ENCODE measurements at regions not wholly inside any gene's neighbourhood (a gene's known extent, or its start where the extent isn't known, plus 50 kb on each side); places are given as distances from the start of the nearest gene placed in this dataset.

DNA sequence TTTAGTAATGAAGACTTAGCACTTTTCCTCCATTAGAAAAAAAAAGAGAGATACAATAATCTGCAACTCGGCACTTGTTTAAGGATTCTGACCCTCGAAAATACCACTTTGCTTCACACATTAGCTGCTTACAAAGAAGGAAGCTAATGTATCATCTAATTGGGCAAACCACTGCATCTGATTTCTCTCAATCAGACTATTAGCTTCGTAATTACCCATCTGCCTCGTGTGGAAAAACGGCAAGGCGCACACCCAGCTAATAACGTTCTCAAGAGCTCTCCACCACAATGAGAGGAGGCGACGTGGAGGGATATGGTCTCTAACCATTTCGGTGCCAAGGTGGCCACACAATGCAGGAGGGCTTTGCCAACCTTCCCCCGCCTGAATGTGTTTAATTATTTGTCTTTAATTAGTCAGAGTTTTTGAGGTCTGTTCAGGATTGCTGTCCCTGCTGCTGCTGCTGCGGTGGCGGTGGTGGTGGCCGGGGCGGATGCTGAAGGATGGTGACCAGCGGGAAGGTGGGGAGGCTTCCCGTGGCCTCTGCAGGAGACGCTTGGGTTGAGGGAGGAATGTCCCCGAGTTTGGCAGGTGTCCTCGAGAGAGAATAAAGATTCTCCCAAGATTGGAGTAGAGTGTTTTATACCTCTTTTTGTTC lies 374.5 kb downstream of the RPS6KC1 start:
- POLR2A ChIA-PET, result no interaction called here
- CTCF ChIA-PET, result no interaction called here
- ATAC-seq (no peak), DNase-seq (ENCODE audit: low spot score) (no peak)
- Mint-ChIP-seq H3K27ac (no peak overlapping the region), H3K9me3 (no peaks in the 10 kb centered on the region), H3K36me3 (no peaks in the 10 kb centered on the region), H3K4me1 (0 out of 2 replicates have a peak, but pooled peaks cover 2% of the 10 kb centered on the region), H3K4me3 (no peak overlapping the region), H3K27me3 (ENCODE audit: low read depth) (no peaks in the 10 kb centered on the region)
- TF ChIP-seq, protein P1, sequence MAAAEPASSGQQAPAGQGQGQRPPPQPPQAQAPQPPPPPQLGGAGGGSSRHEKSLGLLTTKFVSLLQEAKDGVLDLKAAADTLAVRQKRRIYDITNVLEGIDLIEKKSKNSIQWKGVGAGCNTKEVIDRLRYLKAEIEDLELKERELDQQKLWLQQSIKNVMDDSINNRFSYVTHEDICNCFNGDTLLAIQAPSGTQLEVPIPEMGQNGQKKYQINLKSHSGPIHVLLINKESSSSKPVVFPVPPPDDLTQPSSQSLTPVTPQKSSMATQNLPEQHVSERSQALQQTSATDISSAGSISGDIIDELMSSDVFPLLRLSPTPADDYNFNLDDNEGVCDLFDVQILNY (CRISPR knock-in tag; IDR thresholded peaks at IDR 0.05), result no peak

DNA sequence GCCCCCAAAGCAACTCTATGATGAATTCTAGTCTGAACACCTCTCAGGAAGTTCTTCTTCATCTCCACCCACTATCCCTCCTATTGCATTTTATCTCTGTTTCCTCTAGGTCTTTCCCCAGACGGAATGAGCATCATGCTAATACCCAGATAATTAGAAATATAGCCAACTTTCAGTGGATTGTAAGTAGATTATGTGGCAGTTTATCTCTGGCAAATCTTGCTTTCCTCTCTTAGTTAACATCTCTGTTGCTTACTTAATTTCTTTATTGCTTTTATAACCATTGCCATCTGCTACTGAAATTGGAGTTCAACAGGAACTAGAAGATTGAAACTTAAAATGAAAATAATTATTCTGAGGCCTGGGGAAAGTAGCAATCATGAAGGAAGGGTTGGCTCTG lies 378.6 kb downstream of the RPS6KC1 start:
- ATAC-seq (no peak), DNase-seq (ENCODE audit: low spot score) (no peak)
- Mint-ChIP-seq H3K9me3 (no peaks in the 10 kb centered on the region), H3K4me3 (no peak overlapping the region), H3K27ac (no peak overlapping the region), H3K4me1 (no peaks in the 10 kb centered on the region), H3K36me3 (no peaks in the 10 kb centered on the region), H3K27me3 (ENCODE audit: low read depth) (no peaks in the 10 kb centered on the region)
- ChIA-PET POLR2A (no interaction called here), CTCF (no interaction called here)
- TF ChIP-seq, protein P2, sequence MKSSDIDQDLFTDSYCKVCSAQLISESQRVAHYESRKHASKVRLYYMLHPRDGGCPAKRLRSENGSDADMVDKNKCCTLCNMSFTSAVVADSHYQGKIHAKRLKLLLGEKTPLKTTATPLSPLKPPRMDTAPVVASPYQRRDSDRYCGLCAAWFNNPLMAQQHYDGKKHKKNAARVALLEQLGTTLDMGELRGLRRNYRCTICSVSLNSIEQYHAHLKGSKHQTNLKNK (CRISPR knock-in tag; IDR thresholded peaks at IDR 0.05), result no peak
- no peak for TF ChIP-seq GABPB1 (CRISPR knock-in tag; IDR thresholded peaks at IDR 0.05)
- no peak for TF ChIP-seq SMAD4 (CRISPR knock-in tag; IDR thresholded peaks at IDR 0.05)
- TF ChIP-seq, protein P1 (CRISPR knock-in tag; IDR thresholded peaks at IDR 0.05), result no peak
- TF ChIP-seq, protein P3, sequence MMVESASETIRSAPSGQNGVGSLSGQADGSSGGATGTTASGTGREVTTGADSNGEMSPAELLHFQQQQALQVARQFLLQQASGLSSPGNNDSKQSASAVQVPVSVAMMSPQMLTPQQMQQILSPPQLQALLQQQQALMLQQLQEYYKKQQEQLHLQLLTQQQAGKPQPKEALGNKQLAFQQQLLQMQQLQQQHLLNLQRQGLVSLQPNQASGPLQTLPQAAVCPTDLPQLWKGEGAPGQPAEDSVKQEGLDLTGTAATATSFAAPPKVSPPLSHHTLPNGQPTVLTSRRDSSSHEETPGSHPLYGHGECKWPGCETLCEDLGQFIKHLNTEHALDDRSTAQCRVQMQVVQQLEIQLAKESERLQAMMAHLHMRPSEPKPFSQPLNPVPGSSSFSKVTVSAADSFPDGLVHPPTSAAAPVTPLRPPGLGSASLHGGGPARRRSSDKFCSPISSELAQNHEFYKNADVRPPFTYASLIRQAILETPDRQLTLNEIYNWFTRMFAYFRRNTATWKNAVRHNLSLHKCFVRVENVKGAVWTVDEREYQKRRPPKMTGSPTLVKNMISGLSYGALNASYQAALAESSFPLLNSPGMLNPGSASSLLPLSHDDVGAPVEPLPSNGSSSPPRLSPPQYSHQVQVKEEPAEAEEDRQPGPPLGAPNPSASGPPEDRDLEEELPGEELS (CRISPR knock-in tag; IDR thresholded peaks at IDR 0.05), result no peak
- TF ChIP-seq FOXK1 (CRISPR knock-in tag; IDR thresholded peaks at IDR 0.05), result no peak
- no peak for TF ChIP-seq ZNF317 (CRISPR knock-in tag; IDR thresholded peaks at IDR 0.05; ENCODE audit: borderline replicate concordance, low read depth)
- TF ChIP-seq ZNF121 (CRISPR knock-in tag; IDR thresholded peaks at IDR 0.05), result no peak
- TF ChIP-seq, protein P4, sequence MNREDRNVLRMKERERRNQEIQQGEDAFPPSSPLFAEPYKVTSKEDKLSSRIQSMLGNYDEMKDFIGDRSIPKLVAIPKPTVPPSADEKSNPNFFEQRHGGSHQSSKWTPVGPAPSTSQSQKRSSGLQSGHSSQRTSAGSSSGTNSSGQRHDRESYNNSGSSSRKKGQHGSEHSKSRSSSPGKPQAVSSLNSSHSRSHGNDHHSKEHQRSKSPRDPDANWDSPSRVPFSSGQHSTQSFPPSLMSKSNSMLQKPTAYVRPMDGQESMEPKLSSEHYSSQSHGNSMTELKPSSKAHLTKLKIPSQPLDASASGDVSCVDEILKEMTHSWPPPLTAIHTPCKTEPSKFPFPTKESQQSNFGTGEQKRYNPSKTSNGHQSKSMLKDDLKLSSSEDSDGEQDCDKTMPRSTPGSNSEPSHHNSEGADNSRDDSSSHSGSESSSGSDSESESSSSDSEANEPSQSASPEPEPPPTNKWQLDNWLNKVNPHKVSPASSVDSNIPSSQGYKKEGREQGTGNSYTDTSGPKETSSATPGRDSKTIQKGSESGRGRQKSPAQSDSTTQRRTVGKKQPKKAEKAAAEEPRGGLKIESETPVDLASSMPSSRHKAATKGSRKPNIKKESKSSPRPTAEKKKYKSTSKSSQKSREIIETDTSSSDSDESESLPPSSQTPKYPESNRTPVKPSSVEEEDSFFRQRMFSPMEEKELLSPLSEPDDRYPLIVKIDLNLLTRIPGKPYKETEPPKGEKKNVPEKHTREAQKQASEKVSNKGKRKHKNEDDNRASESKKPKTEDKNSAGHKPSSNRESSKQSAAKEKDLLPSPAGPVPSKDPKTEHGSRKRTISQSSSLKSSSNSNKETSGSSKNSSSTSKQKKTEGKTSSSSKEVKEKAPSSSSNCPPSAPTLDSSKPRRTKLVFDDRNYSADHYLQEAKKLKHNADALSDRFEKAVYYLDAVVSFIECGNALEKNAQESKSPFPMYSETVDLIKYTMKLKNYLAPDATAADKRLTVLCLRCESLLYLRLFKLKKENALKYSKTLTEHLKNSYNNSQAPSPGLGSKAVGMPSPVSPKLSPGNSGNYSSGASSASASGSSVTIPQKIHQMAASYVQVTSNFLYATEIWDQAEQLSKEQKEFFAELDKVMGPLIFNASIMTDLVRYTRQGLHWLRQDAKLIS (CRISPR knock-in tag; IDR thresholded peaks at IDR 0.05; ENCODE audit: borderline replicate concordance), result no peak
- TF ChIP-seq ZBTB21 (CRISPR knock-in tag; IDR thresholded peaks at IDR 0.05; ENCODE audit: borderline replicate concordance), result no peak

DNA sequence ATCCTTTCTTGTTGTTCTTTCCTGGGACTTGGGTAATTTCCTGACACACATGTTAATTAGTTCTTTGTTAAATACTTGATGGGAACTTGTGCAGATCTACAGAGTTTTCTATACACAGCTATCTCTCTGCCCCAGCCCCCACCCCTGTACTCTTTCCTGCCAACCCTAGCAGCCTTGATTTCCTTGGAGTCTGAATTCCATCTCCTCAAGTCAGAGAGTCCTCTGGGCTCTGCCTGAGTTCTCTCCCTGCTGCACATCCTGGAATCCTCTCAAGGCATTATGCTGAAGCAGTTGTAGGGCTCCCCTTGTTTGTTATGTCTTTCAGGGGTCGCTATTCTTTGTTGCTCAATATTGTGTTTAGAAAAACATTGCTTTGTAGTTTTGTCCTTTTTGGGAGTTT lies 384.7 kb downstream of the RPS6KC1 start:
- ATAC-seq, result peak; percentile 77
- Mint-ChIP-seq H3K4me3 (no peak overlapping the region), H3K27me3 (ENCODE audit: low read depth) (no peaks in the 10 kb centered on the region), H3K36me3 (0 out of 2 replicates have a peak, but pooled peaks cover 3% of the 10 kb centered on the region), H3K27ac (no peak overlapping the region), H3K9me3 (peaks cover 5% of the 10 kb centered on the region), H3K4me1 (peaks cover 7% of the 10 kb centered on the region)
- ChIA-PET POLR2A (no interaction called here), CTCF (no interaction called here)
- no peak for DNase-seq (ENCODE audit: low spot score)
- no peak for TF ChIP-seq ZNF263 (CRISPR knock-in tag; IDR thresholded peaks at IDR 0.05; ENCODE audit: low read depth)
- TF ChIP-seq CREM (CRISPR knock-in tag; IDR thresholded peaks at IDR 0.05), result no peak
- TF ChIP-seq, protein P5, sequence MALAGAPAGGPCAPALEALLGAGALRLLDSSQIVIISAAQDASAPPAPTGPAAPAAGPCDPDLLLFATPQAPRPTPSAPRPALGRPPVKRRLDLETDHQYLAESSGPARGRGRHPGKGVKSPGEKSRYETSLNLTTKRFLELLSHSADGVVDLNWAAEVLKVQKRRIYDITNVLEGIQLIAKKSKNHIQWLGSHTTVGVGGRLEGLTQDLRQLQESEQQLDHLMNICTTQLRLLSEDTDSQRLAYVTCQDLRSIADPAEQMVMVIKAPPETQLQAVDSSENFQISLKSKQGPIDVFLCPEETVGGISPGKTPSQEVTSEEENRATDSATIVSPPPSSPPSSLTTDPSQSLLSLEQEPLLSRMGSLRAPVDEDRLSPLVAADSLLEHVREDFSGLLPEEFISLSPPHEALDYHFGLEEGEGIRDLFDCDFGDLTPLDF (CRISPR knock-in tag; IDR thresholded peaks at IDR 0.05), result no peak
- TF ChIP-seq, protein P6, sequence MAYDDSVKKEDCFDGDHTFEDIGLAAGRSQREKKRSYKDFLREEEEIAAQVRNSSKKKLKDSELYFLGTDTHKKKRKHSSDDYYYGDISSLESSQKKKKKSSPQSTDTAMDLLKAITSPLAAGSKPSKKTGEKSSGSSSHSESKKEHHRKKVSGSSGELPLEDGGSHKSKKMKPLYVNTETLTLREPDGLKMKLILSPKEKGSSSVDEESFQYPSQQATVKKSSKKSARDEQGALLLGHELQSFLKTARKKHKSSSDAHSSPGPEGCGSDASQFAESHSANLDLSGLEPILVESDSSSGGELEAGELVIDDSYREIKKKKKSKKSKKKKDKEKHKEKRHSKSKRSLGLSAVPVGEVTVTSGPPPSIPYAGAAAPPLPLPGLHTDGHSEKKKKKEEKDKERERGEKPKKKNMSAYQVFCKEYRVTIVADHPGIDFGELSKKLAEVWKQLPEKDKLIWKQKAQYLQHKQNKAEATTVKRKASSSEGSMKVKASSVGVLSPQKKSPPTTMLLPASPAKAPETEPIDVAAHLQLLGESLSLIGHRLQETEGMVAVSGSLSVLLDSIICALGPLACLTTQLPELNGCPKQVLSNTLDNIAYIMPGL (CRISPR knock-in tag; IDR thresholded peaks at IDR 0.05), result no peak
- TF ChIP-seq MXD4 (CRISPR knock-in tag; IDR thresholded peaks at IDR 0.05; ENCODE audit: borderline replicate concordance), result no peak
- no peak for TF ChIP-seq JAZF1 (CRISPR knock-in tag; IDR thresholded peaks at IDR 0.05)
- no peak for TF ChIP-seq TP53 (CRISPR knock-in tag; IDR thresholded peaks at IDR 0.05)
- TF ChIP-seq RORB (CRISPR knock-in tag; IDR thresholded peaks at IDR 0.05), result no peak
